Activated naive CD4-positive, alpha-beta T cell treated with anti-CD3 and anti-CD28 coated beads, Interleukin-2, amount 50 U/mL, for 24 hours (primary cell): ENCODE measurements at regions not wholly inside any gene's neighbourhood (a gene's known extent, or its start where the extent isn't known, plus 50 kb on each side); places are given as distances from the start of the nearest gene placed in this dataset.

Experiments used
- H3K27ac Mint-ChIP-seq: one replicate; pipeline ENCODE4 v1.8.0; 2021; ENCODE audit warnings: mild to moderate bottlenecking, mixed read lengths
- H3K27me3 Mint-ChIP-seq: one replicate; pipeline ENCODE4 v1.8.0; 2021; ENCODE audit warnings: mixed read lengths
- H3K36me3 Mint-ChIP-seq: one replicate; pipeline ENCODE4 v1.8.0; 2021; ENCODE audit warnings: mixed read lengths
- H3K4me1 Mint-ChIP-seq: one replicate; pipeline ENCODE4 v1.8.0; 2021; ENCODE audit warnings: mixed read lengths
- H3K4me3 Mint-ChIP-seq: one replicate; pipeline ENCODE4 v1.8.0; 2021; ENCODE audit warnings: mild to moderate bottlenecking, mixed read lengths
- H3K9me3 Mint-ChIP-seq: one replicate; pipeline ENCODE4 v1.8.0; 2021; ENCODE audit warnings: mixed read lengths

DNA sequence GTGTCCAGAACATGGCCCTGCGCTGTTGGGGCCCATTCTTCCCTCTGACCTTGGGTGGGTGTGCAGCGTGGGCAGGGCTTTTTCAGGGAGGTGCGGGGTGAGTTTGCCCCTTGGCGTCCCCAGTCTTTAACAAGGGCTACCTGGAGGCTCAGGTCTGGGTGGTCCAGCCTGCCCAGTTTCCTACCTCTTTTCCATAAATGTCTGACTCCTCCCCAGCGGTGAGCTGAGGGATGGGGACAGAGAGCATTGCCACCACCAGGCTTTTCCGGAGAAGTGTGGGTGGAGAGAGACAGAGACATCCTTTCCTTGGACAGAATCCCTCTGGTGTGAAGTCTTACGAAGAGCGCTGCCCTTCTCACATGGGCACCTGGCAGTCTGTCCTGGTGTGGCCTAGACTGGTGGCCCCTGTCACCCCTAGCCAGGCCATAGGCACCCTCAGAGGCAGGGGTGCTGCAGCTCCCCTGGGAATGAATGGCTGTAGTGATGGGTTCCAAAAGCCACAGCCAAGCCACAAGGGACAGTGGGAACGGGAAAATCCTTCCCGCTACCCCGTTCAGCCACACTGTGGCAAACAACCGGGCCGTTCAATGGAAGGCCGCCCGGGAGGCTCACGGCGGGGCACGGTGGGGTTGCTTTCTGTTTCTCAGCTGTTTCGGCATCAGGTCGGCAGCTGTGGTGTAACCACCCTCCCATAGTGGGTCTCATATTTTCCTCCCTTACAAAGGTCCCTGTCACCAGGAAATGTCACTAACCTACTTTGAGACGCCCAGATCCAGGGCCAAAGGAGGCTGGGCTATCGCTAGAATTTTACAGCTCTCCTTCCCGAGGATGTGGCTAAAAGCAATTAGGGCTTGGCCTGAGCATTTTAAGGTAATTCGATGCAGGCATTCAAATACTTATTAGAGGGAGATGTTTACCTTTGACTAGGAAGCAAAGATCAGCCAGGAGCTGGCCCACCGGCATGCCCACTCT, 61.9 kb upstream of the GSE1 start:
- no peak overlapping the region for H3K27ac Mint-ChIP-seq
- peaks cover 20% of the 10 kb centered on the region for H3K4me1 Mint-ChIP-seq
- H3K36me3 Mint-ChIP-seq: no peaks in the 10 kb centered on the region
- H3K4me3 Mint-ChIP-seq: peak overlapping the region; percentile 51
- H3K27me3 Mint-ChIP-seq: no peaks in the 10 kb centered on the region
- no peaks in the 10 kb centered on the region for H3K9me3 Mint-ChIP-seq

DNA sequence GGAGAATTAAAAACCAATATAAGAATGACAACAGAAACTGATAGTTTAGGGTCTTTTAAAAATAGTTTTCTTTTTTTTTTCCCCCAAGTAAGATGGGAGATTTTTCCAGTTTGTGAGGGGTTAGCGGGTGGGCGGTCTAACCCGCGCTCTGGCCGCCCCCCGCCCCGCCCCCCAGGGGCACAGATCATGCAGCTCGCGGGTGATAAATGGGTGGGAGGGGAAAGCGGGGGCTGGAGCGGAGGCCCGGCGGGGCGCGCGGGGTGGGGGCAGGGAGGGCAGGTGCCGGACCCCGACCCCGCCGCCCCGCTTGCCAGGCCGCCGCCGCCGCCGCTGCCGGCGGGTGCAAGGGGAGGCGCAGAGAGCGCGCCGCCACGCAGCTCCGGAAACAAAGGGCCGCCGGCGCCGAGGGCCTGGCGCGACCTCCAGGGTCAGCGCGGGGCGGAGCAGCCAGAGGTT, 60.1 kb upstream of the GSE1 start:
- H3K9me3 Mint-ChIP-seq: no peaks in the 10 kb centered on the region
- no peaks in the 10 kb centered on the region for H3K36me3 Mint-ChIP-seq
- no peaks in the 10 kb centered on the region for H3K27me3 Mint-ChIP-seq
- peak overlapping the region; percentile 79 for H3K27ac Mint-ChIP-seq
- H3K4me1 Mint-ChIP-seq: peaks cover 26% of the 10 kb centered on the region
- peak overlapping the region; percentile 90 for H3K4me3 Mint-ChIP-seq

DNA sequence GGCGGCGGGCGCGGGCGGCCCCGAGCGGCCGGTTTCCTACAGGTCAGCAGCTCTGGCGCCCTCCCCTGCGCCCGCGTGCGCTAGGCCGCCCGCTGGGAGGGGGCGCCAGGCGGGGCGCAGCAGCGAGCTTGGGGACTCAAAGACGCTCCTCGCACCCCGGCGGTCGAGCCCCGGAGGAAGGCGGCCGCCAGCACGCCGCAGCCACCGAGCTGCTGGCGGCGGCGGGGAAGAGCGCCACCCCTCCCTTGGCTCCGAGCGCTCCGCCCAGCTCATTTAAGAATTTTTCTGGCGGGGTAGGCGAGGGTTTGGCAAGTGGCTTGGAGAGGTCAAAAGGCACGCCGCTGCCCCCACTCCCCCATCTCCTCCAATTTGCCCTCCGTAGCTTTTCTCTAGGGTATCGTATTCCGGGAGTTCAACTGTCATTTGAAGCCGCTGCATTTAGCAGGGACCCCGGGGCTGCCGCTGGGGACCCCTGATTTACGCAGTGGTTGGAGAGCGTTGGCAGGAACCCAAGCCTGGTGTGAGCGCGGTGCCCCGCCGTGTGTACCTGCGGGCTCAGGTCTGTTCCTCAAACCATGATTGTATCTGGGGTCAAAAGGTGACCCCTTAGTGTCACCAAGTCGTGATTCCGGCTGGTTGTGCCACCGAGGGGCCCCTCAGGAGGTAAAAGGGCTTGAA, 59.5 kb upstream of the GSE1 start:
- H3K27ac Mint-ChIP-seq: peak overlapping the region; percentile 95

DNA sequence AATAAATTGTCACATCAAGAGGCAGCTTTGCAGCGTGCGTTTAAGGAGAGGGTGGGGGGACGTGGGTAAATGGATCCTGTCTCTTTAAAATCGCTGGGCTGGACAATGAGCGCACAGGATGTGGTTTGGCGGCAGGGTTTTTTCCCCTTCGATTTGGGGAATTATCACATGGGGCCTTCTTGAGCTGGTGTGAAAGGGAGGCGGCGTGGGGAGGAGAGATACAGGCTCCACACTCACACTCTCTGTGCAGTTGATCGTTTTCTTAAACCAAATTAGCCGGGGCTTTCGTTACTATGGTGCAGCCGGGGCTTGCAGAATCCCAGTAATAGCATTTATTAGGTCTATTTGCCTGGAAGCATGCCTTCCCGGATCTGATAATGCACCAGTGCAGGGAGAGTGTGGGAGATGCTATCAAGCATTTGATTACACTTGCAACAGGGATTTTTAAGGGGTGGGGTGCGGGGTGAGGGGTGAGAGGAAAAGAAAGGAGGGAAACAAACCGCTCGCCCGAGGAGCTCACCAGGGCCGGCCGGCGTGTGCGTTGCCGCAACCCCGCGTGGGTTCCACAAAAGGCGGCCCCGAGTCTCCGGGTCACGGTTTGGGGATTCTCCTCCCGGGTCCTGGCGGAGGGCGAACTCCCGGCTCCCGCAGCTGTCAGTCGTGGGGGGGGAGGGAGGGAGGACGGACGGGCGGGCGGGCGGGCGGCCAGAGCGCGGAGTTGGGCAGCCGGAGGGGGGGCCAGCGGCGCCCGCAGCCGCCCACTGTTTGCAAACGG, 58.8 kb upstream of the GSE1 start:
- H3K27me3 Mint-ChIP-seq: no peaks in the 10 kb centered on the region
- no peaks in the 10 kb centered on the region for H3K9me3 Mint-ChIP-seq
- H3K4me1 Mint-ChIP-seq: peaks cover 34% of the 10 kb centered on the region
- peak overlapping the region; percentile 96 for H3K4me3 Mint-ChIP-seq
- H3K36me3 Mint-ChIP-seq: no peaks in the 10 kb centered on the region
- peak overlapping the region; percentile 95 for H3K27ac Mint-ChIP-seq

More for the DNA sequence above, 59.5 kb upstream of the GSE1 start:
- no peaks in the 10 kb centered on the region for H3K9me3 Mint-ChIP-seq
- H3K4me1 Mint-ChIP-seq: peaks cover 31% of the 10 kb centered on the region
- no peaks in the 10 kb centered on the region for H3K27me3 Mint-ChIP-seq
- no peaks in the 10 kb centered on the region for H3K36me3 Mint-ChIP-seq
- H3K4me3 Mint-ChIP-seq: peak overlapping the region; percentile 96

DNA sequence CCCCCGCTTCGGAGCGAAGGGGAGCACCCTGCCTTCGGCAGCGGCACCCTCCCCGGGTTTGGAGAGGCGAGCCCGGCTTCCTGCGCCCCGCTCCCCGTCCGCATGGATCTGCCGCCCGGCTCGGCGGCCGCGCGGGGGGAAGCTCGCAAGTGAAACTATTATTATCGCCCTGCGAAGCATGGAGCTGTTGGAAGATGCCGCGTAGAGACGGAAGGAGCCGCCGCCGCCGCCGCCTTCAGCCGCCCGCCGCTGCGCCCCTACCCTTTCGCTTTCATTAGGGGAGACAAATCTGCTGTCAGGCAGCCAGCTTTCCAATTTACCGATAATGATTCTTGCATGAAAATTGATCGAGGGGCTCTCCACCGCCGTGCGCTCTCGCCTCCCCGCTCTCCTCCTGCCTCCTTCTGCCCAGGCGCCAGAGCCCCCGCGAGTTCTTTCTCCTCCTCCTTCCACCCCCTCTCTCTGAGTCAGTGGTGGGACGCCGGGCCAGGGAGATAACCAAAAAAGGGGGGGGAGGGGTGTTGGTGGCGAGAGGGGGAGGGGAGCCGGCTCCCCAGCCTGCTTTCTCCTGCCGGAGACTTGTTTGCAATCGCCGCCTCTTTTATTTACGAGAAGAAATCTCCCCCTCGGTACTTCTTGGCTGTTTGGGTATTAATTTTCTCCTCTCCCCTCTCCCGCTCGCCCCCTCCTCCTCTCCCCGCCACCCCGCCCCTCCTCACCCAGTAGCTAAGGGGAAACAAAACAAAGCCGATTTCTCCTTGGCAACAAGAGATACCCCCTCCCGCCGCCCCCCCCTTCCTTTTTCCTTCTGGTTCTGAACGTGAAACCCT, 58.0 kb upstream of the GSE1 start:
- Mint-ChIP-seq H3K4me1 (peaks cover 38% of the 10 kb centered on the region), H3K27me3 (no peaks in the 10 kb centered on the region), H3K36me3 (no peaks in the 10 kb centered on the region), H3K9me3 (no peaks in the 10 kb centered on the region), H3K4me3 (peak overlapping the region; percentile 95), H3K27ac (peak overlapping the region; percentile 95)

DNA sequence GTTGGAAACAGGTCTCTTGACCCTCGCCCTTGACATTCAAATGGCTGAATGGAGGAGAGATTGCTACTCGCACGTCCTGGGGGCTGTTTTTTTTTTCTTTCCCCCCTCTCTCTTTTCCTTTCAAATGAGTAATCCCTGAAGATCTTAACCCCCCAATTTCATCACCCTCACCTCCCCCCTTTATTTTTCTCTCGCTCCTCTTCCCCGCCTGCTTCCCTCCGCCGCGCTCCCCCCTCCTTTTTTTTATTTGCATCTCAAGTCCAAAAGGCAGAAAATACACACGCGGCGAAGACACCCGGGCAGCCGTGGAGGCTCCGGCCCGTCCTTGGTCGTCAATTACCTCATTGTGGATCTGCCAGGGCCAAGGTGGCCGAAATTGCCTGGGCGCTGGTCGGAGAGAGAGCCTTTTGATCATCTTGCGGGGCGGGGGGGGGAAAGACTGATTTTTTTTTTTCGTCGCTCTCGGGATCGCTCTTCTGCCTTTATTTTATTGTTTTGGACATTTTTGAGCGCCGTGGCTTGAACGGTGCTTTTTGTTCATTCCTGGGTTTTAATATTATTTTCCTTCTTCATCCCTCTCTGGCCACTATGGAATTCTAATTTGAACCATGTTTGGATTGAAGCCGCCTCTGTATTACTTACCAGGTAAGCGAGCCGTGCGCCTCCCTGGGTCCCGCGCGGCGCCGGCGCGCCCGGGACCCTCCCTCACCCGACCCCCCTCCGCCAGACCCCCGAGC, 57.2 kb upstream of the GSE1 start:
- Mint-ChIP-seq H3K4me3 (peak overlapping the region; percentile 95), H3K27ac (peak overlapping the region; percentile 95), H3K9me3 (no peaks in the 10 kb centered on the region), H3K36me3 (no peaks in the 10 kb centered on the region), H3K27me3 (no peaks in the 10 kb centered on the region), H3K4me1 (peaks cover 38% of the 10 kb centered on the region)

DNA sequence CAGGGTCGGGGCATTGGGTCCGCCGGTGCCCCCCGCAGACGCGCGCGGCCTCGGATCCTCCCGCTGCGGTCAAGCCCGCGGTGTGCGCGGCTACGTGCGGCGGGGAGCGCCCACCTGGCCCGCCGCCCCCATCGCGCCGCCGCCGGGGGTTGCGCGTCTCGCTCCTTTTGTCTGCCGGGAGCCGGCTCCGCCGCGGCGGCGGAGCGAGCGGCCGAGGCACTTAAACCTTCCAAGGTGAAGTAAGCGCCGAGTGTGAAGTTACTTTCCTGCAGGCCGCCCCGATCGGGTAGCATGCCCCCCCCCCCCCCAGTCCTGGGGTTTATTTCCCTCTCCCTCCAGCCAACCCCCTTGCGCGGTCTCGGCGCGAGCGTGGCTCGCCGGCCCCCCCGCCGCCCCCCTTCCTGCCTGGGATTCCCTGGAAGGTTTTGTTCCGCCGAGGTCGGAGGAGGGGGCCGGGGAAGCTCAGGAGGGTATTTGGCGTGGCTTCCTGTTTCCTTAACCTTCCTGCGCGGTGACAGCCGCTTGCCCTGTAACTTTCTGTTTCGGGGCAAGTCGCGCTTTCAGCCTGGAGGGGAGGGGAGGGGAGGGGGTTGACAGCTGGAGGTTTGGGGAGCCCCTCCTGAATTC, 56.6 kb upstream of the GSE1 start:
- no peaks in the 10 kb centered on the region for H3K9me3 Mint-ChIP-seq
- no peaks in the 10 kb centered on the region for H3K27me3 Mint-ChIP-seq
- H3K36me3 Mint-ChIP-seq: no peaks in the 10 kb centered on the region
- H3K4me3 Mint-ChIP-seq: peak overlapping the region; percentile 95
- no peak overlapping the region for H3K27ac Mint-ChIP-seq
- peaks cover 36% of the 10 kb centered on the region for H3K4me1 Mint-ChIP-seq

DNA sequence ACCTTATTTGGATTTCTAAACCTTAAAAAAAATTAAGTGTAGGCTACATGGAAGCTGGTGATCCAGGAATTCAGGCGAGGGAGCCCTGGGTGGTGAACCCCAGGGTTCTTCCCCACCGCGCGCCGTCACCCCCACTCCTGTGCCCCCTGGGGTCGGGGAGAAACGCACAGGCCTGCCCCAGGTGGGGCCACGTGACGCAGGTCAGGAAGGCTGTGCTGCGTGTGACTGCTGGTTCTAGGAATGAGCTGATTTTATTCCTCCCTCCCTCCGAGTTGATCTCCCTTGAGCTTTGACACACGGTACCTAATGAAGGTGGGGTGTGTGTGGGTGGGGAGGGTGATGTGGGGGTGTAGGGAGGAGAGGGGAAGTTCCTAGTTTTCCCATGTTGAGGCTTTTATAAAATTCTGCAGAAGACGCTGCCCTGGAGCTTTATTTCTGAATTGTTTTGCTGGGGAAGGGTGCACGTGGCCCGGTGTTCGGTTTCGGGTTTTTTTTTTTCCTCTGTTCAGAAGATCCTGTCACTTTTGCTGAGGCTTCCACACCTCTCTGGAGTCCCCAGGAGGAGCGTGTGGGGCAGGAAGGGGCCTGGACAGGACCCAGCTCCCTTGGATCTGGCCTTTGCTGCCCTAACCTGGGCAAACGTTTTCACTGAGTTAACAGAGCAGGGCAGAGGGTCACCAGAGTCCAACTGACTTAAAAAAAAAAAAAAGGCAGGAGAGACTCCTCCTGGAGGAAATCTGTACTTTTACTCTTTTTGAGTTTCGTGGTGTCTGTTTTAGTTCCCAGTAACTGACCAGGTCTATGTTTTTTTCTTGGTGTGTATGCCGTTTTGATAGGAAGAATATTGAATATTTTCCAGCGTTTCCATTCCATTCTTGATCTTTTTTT, 55.8 kb upstream of the GSE1 start:
- peaks cover 34% of the 10 kb centered on the region for H3K4me1 Mint-ChIP-seq

DNA sequence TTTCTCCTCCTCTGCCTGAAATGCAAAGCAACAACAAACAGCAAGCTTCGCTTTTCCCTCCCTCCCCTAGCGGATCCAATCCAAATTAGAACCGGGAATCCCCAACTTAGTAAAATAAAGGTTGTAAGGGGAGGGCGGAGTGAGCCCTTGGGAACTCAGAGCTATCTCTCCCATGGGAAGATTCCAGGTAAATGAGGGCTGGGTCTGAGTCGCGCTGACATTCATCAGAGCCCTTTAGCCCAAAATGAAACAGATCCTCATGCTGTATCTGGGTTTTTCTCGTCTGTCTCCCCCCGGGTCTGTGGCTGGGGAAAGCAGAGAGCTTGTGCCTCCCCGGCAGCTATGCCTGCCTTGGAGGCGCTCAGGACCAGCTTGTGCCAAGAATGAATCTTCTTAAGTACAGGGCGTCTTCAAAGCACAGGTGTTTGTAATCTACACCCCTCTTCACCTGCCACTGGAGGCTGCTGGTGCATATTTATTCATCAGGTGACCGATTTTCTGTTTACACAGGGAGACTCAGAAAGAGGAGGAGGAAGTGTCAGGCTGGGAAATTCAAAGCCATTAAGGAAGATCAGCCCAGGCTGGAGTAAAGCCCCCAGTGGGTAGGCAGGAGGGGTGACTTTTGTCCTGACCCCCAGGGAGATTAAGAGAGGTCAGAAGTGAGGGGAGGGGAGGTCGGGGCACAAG, 55.0 kb upstream of the GSE1 start:
- H3K4me3 Mint-ChIP-seq: peak overlapping the region; percentile 95
- no peaks in the 10 kb centered on the region for H3K36me3 Mint-ChIP-seq
- H3K27me3 Mint-ChIP-seq: no peaks in the 10 kb centered on the region
- H3K9me3 Mint-ChIP-seq: no peaks in the 10 kb centered on the region
- H3K27ac Mint-ChIP-seq: peak overlapping the region; percentile 88
- peaks cover 35% of the 10 kb centered on the region for H3K4me1 Mint-ChIP-seq

More for the DNA sequence above, 55.8 kb upstream of the GSE1 start:
- no peaks in the 10 kb centered on the region for H3K9me3 Mint-ChIP-seq
- H3K4me3 Mint-ChIP-seq: peak overlapping the region; percentile 95
- no peaks in the 10 kb centered on the region for H3K36me3 Mint-ChIP-seq
- no peaks in the 10 kb centered on the region for H3K27me3 Mint-ChIP-seq
- H3K27ac Mint-ChIP-seq: peak overlapping the region; percentile 88

DNA sequence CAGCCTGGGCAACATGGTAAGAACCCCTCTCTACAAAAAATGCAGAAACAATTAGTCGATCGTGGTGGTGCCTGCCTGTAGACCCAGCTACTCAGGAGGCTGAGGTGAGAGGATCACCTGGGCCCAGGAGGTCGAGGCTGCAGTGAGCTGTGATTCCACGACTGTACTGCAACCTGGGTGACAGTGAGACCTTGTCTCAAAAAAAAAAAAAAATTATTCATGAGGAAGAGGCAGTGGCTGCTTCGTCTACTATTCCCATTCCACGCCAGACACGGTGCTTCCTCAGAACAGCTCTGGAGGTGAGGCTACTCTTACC, 52.2 kb upstream of the GSE1 start:
- H3K9me3 Mint-ChIP-seq: no peaks in the 10 kb centered on the region
- no peaks in the 10 kb centered on the region for H3K36me3 Mint-ChIP-seq
- H3K27ac Mint-ChIP-seq: no peak overlapping the region
- no peaks in the 10 kb centered on the region for H3K27me3 Mint-ChIP-seq
- no peak overlapping the region for H3K4me3 Mint-ChIP-seq
- peaks cover 40% of the 10 kb centered on the region for H3K4me1 Mint-ChIP-seq

DNA sequence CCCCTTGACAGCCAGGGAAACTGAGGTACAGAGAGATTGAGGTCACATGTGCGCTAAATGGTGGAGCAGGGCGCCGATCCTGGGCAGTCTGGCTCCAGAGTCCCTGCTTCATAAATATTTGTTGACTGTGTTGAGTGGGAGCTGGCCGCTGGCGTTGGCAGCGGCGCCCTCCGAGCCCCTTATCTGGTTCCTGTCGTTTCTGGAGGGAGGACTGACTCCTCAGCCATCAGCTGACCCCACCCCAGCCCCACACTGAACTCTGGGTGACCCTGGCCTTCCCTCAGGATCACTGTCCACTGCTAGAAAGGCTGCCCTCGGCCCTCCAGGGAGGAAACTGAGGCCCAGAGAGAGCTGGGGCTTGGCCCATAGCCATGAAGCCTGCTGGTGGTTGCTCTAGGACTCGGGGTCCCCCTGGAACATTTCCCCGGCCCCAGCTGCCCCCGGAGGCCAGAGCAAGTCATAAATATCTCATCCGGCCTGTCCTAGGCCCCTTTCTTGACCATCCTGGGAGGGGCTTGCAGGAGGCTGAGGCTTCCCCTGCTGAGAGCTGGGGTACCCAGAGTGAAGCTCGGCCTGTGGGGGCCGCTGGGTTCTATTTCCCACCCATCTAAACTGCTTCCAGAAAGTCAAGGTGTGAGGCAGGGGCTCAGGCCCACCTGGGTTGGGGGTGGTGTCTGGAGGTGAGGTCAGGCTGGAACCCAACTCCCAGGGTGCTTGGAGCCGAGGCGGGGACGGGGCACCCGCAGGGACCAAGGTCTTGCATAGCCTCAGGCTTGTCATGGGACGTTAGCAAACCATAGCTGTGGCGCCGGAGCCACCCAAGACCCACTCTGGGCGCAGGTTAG, 51.7 kb upstream of the GSE1 start:
- Mint-ChIP-seq H3K27ac (no peak overlapping the region), H3K4me3 (no peak overlapping the region)

DNA sequence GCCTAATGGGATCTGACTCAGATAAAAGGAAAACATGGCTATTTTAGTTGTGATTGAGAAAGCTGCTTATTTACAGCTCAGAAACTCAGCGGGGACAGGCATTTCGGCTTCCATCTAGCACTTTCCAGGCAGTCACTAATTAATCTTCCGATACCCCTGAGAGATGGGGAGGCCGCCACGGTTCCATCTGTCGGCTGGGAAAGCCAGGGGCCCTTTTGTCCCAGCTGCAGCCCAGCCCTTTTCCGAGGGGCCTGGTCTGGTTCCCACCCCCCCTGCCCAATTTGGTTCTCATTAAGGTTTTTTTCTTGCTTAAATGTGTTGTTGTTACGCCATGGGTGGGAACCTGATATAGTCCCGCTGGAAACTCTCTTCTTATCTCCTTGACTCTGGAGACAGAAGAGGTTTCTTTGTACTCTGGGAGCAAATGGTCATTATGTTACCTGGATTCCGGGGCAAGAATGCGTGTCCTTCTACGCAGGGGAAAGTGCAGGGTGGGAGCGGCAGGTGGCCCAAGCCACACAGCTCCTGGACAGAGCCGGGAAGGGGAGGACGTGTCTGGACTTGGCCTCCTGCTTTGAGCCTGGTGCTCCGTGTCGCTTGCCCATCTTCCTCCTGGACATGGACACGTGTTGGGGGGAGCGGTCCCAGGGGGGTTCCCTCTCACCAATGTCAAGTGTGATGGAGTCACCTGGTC, 50.9 kb upstream of the GSE1 start:
- no peaks in the 10 kb centered on the region for H3K27me3 Mint-ChIP-seq

More for the DNA sequence above, 51.7 kb upstream of the GSE1 start:
- Mint-ChIP-seq H3K36me3 (no peaks in the 10 kb centered on the region), H3K27me3 (no peaks in the 10 kb centered on the region), H3K9me3 (no peaks in the 10 kb centered on the region), H3K4me1 (peaks cover 42% of the 10 kb centered on the region)

More for the DNA sequence above, 50.9 kb upstream of the GSE1 start:
- Mint-ChIP-seq H3K9me3 (no peaks in the 10 kb centered on the region), H3K4me1 (peaks cover 47% of the 10 kb centered on the region), H3K27ac (no peak overlapping the region), H3K4me3 (no peak overlapping the region), H3K36me3 (no peaks in the 10 kb centered on the region)
